Stimulated activated CD8-positive, alpha-beta memory T cell treated with anti-CD3 and anti-CD28 coated beads, Interleukin-15, amount 100 ng/mL, for 4 hours (primary cell): ENCODE measurements at regions not wholly inside any gene's neighbourhood (a gene's known extent, or its start where the extent isn't known, plus 50 kb on each side); places are given as distances from the start of the nearest gene placed in this dataset.
"Not testable (repeated sequence)": the region's sequence is repeated elsewhere in the genome, so short reads cannot be mapped to it uniquely, and the experiment has no call there.

Experiments used
- DNase-seq, 2 donors: peaks; one replicate each; pipeline ENCODE4 v3.0.0-alpha.2; 2020; ENCODE audit warnings: low read depth in 2 of 2

DNA sequence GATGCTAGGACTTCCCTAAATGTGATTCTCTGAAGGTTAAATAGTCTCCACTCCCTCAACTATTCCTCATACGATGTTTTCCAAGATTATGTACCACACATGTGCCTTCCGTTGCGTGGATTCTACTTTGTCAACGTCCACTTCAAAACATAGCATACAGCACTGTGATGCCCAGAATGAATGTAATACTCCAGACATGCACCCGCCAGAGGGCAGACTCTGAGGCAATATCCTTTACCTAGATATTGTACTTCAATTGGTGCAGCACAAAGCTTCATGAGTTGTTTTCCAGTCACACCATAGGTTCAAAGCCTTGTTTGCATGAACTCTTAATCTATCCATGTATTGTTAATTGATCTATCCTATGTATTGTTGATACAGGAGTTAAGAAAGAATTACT is 201.0 kb upstream of the NABP1 start:
- no peak for DNase-seq

DNA sequence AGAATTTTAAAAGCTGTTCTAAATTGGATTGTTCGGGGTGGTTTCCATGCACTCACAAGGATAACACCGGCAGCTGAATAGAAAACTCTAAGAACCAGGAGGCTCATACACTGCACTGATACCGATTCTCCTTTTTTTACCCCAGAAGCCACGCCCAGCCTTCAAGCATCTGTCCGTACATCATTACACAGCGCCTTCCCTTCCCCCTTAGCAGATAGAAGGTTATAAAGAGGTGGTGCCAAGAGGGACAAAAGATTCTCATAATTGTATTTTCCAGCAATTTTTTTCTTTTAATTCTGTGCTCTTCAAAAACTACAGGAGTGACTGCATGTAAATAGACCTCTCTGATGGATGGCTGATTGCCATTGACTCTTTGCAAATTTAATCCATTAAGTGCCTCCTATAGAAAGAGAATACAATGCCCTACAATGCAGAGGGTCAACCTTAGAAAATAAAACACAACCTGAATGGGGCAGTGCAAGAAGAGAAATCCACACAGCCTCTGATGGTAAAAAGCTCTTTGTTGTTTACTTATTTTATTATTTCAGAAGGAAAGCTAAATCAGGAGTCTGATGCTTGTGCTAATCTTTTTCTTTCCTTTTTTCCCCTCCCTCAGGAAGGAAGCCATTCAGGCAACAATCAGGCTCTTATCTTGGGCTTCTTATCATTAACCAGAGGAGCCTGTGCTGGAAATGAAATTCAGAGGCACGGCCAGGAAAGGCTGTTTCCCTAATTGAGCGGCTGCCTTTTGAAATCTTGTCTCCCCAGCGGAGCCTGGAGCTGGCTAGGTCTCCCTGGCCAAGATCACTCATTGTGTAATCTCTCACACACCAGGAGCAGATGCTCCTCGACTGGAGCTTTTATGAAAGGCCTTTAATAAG is 198.9 kb upstream of the NABP1 start:
- DNase-seq = no peak

DNA sequence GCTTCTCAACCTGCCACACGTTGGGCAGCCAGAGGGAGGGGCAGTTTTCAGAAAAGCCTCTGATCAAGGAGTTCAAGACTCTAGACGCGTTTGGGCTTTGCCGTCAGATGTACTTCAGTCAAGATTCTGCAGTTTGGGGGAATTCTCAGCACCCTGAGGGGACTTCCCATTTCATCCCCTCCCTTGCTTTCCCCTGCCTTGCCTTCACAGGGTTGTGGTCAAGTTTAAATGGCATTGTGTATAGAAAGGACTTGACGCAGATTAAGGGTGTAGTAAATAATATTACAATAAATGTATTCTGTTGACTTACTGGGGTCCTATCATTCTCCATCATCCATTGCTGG is 198.3 kb upstream of the NABP1 start:
- DNase-seq = no peak

DNA sequence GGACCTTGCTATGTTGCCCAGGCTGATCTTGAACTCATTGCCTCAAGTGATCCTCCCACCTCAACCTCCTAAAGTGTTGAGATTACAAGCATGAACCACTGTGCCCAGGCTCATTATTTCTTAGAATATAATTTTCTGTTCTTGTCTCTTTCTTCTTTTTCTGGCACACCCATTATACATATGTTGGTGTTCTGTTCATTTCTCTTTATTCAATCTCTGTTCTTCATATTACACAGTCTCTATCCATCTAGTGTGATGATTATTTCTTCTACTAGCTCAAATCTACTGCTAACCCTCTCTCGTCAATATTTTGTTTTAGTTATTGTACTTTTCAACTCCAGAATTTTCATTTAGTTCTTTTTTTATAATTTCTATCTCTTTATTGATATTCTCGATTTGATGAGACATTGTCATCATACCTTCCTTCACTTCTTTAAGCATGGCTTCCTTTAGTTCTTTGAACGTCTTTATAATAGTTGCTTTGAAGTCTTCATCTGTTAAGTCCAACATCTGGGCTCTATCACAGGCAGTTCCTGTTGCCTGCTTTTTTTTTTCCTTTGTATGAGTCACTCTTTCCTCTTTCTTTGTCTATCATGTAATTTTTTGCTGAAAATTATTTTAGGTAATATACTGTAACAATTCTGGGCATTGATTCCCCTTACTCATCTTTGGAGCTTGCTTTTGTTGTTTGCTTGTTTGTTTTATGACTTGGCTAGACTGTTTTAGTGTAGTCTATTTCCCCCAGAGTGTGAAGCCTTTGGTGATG is 196.4 kb upstream of the NABP1 start:
- no peak for DNase-seq

DNA sequence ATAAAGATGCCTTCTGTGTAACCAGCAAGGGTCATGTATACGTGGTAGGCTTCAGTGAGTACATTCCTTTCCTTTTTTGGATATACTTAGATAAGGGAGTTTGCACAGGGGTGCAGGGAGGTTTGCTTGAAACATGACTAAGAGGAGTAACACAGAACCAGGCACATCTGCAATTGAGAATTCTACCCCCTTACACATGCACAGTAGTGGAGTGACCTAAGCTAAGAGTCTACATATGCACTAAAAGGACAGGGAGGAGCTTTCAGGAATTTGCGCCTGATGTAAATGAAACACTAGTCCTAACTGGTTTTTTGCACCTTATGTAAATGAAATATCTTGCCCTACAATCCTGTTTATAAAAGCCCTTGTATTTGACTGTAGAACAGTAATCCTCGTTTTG is 194.8 kb upstream of the NABP1 start:
- DNase-seq = no peak

DNA sequence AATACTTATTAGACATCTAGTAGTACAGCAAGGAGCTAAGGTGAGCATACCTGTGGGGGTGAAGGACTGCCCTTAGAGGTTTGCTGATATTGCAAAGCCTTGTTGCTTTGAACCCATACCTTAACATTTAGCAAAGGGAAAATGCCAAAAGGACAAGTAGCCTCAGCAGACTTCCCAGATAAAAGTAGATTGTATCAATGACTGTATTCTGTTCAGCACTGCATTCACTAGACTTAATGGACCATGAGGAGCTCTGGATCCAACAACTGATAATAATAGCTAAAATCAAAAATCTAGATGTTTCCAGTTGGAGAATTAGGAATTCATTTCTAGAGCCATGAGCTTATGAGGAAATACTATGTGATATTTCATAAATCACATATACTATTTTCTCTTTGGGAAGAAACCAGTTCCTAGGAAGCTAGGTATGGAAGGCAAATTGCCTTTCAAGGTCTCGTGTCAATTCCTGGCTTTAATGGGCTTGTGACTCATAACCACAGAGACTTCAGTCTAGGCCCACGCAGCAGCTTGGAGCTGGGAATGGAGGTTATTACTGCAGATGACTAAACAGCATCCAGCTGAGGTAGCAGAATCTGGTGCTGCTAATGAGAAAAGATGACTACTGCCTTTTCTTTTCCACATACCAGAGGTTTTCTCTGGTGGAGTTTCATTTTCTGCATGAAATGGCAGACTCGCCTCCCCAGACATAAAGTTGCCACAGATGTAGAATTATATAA is 191.2 kb upstream of the NABP1 start:
- DNase-seq = no peak

DNA sequence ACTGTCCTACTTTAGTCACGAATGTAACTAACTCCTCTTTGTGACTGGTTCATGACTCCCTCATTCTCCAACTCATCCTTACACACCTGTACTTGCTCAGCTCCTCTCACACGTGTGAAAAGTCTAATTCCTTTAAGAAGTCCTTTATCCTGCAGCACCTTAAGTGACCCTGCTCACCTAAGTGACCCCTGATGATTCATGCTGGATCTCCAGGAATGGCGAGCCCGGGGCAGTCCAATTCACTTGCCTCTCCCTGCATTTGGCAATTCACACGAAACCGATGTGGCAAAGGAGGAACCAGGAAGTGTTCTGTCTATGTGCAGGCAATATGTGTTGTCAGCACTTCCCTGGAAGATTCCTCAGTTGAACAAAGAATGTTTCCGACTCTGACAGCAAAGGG is 189.8 kb upstream of the NABP1 start:
- DNase-seq = no peak

DNA sequence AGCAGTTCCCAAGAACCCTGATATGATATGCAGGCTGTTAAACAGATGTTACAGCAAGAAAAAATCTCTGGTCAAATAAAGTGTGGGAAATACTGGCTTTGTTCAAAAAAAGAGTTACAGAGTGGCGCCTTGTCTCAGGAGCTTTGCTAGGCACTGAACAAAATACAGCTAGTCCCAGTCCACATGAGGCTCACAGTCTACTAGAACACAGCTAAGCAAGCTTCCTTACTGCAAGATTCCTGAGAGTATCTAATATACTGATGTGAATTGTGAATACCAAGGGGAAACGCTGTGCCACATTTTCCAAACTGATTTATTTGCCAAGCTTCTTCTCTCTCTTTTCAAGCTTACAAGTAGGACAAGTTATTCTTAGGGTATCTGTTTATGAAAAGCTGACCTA is 188.8 kb upstream of the NABP1 start:
- DNase-seq = no peak

DNA sequence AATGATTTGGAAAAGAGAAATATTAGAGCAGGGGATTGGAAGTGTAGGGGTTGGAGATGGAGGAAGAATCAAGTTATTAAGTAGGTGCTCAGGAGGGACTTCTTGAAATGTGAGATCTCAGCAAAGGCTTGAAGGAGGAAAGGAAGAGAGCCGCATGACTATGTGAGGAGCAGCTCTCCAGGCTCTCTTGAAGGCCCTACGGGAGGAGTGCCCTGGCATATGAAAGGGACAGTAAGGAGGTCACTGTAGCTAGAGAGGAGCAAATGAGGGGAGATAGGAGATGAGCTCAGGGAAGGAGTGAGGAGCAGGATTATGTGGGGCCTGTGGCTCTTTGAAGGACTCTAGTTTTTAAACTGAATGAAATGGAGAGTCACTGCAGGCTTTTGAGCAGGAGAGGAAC is 181.1 kb upstream of the NABP1 start:
- no peak for DNase-seq

DNA sequence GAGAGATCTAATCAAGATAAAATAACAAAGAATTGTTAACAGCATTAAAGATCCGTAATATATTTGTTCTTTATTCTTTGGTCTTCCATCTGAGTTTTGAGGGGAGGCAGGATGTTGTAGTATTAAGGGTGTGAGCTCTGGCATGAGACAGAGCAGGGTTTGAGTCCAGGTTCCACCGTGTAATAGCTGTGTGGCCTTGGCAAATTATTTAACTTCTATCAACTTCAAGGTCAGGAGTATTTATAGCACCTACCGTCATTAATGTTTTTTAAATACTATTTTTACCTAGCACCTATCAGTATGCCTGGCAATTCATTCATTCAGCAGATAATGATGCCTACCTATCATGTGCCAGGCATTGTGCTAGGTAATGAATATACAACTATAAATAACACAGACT is 180.1 kb upstream of the NABP1 start:
- DNase-seq = no peak

DNA sequence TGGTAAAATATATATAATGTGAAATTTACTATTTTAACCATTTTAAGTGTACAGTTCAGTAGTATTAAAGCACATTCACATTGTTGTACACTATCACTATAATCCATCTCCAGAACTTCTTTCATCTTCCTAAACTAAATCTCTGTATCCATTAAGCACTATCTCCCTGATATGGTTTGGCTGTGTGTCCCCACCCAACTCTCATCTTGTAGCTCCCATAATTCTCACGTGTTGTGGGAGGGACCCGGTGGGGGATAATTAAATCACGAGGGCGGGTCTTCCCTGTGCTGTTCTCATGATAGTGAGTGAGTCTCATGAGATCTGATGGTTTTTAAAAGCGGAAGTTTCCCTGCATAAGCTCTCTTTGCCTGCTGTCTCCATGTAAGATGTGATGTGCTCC is 178.9 kb upstream of the NABP1 start:
- no peak for DNase-seq

DNA sequence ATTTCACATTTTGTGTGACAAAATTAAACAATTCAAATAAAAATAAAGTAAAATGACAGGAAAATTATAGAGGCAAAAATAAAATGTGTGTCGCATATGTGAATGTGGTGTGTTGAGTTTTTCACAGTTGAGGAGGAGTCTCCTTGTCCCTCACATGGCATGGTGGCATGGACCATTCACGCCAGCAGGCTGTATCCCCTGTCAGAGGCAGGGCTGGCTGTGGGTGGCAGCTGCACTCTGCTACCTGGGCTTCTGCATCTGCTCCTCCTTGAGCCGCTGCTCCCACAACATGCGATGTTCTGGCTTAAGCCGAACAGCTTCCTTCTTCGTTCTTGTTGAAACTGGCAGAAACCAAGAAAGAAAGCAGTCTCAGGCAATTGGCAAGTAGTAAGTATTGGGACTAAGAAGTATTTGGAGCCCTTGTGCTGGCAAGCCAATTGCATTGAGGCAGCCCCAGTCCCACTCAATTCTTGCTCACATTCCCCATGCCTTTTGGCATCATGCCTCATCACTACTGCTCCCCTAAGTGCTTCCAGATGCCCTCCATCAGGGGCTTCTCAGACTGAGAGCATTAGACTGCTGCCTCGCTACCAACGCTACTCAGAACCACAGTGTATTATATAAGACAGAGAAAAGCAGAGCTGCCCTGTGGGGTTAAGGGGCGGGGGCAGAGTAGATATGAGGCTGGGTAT is 177.9 kb upstream of the NABP1 start:
- no peak for DNase-seq

DNA sequence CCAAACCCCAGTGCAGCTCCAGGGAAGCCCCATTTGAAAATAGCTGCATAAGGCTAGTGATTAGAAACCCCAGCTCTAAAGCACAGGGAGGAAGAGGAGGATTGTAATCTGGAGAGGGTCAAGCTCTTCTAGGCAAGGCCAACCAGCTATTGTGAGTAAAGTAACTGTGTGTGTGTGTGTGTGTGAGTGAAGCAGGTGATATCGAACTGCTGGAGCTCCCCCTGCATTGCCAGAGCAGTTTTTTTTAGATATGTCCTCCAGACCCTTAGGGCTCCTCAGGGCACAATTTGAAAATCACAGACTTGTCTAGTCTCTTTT is 177.4 kb upstream of the NABP1 start:
- no peak for DNase-seq

DNA sequence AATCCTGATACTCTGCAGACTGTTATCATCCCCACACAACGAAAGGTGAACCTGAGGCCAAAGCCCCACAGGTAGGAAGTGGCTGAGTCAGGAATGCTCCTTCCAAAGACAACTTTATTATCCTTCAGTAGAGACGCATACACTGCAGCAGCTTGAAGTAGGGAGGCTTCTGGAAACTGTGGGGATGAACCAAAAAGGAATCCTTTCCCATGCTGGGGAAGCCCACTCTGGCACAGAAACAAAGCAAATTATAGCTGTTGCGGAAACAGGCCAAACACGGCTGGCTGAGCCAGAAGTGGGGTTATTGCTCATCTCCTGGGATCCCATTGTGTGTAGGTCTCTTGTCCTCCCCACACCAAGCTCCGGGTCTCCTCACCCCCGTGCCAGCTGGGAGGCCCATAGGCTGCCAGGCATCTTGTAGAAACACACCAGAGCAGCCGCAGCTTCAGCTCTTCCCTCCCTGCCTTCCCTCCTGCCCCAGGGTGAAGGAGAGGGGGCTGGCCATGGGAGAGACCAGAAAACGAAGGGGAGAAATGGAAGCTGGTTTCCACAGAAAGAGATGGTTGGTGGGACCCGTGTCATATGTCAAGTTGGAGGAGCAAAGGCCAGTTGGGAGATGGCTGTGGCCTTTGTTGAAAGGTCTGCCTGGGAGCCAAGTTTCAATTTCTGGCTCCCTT is 176.9 kb upstream of the NABP1 start:
- no peak for DNase-seq

DNA sequence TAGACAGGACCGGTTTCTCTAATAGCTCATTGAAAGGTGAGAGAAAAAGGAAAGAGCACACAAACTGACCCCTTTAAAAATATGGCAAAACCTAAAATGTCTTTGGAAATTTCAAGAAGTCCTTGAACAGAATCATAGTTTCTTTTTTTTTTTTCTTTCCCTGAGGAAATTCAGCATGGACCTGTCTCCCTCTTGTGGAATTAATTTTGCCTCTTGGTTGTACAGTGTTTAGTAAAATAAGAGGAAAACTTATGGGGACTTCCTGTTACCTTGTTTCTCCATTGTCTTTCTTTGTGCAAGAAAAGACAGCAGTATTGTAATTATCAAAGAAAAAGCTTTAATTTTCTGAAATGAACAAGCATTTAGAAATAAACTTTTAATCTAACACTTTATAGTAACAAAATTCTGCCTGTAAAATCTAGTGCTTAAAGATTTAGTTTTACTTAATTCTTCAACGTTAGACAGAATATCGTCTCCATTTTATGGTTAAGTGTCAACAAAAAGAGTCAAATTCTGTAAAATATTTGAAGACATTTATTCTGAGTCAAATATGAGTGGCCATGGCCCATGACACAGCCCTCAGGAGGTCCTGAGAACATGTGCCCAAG is 176.3 kb upstream of the NABP1 start:
- DNase-seq = no peak

DNA sequence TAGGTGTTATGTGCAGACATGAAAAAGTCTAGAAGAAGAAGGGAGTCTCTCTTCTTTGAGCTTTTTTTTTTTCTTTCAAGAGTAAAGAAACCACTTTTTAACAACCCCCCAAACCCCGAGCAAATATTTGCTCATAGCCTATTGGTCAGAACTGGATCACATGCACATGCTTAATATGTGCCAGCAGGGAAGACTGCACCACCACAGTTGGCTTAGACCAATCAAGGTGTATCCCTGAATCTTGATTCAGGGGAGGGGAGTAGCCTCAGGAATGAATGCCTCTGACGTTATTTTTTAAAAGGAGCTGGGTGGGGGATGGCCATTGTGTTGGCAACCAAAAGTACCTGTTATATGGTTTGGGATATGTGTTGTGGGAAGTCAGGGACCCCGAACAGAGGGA is 171.4 kb upstream of the NABP1 start:
- DNase-seq = no peak

DNA sequence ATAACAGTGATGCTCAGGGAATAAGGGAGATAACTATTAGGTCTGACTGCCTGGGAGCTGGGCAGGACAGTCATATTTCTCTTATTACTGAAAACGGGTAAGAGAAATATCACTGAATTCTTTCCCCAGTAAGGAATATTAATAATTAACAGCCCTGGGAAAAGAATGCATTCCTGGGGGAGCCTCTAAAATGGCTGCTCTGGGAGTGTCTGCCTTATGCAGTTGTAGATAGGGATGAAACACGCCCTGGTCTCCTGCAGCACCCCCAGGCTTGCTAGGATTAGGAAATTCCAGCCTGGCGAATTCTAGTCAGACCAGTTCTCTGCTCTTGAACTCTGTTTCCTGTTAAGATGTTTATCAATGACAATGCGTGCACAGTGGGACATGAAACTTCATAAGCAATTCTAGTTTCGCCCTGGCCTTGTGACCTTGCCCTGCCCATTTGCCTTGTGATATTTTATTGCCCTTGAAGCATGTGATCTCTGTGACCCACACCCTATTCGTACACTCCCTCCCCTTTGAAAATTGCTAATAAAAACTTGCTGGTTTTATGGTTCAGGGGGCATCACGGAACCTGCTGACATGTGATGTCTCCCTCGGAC is 170.6 kb upstream of the NABP1 start:
- not testable (repeated sequence) for DNase-seq

DNA sequence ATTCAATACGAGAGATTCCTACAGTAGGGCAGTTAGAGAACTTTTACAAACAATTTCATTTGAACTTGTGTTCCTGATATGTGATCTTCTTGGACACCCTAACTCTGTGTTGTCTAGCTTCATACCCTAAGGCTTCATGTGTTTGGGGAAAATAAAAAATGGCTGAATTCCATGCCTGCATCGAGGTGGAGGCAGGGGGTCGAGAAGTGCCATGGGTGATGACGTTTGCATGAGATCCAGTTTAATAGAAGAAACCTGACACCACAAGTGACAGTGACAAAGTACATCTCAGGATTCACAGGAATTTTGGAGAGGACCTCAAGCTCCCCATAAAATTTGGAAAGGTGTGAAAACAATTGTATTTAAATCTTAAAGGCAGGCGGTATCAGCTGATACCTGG is 169.2 kb upstream of the NABP1 start:
- DNase-seq = no peak

DNA sequence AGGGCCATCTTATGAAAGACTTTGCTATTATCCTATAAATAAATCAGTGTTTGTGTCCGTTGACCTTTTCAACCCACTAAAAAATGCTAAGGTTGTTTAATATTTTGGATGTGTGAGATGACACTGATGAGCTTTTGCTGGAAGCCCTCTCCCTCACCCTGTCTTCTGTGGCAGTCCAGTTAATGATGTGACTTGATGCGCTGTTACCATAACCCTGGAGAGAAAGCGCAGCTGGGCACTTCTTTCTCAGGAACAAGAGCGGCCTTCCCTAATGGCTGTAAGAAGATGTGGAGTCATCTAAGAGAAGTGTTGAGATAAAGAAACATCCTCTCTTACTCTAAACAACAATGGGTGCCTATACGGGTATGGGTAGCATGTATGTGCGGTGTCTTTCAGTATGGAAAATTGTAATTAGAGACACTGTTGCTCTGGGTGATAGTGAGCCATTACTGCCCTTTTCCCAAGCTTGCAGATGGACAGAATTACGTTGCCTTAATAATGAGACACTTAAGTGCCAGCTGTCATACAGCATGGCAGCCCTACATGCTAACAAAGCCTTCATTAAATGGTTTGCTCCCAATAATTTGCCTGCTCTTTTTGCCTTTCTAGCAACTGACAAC is 165.6 kb upstream of the NABP1 start:
- no peak for DNase-seq

DNA sequence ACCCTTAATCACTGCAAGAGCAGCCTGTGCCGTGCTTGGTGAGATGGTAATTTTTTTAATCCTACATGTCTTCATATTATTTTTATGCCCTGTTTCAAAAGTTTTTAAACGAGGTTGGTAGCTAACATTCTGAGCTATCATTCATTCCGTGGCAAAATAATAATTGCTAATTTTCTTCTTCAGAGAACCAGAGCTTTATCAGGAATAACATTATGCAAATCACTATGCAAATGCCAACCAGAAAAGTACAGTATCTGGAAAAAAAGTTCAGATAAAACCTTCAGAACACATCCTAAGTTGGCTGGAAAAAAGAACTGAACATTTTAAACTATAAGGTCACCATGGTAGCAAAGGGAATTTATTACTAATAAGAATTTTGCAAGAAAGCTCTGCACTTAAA is 165.1 kb upstream of the NABP1 start:
- DNase-seq = no peak
